A673 (cell line): ENCODE measurements at regions not wholly inside any gene's neighbourhood (a gene's known extent, or its start where the extent isn't known, plus 50 kb on each side); places are given as distances from the start of the nearest gene placed in this dataset.
A peak's percentile ranks its signal among the peaks of the same experiment; 100 is the strongest.

ENCODE experiments used
- BruUV-seq: library from RNA; stranded (reverse); fragments of 400-500 nt; replicated peaks from 2 replicates; lab custom pipeline; 2021; lab: Mats Ljungman, UMichigan
- CTCF ChIA-PET: fragments of 300-600 bp; sonication (Branson Sonifier 250); formaldehyde crosslinking; loops from one replicate; lab custom pipeline; 2022; ENCODE audit warnings: antibody characterized with exemption; lab: Charles Lee
- POLR2A ChIA-PET: fragments of 300-600 bp; sonication (Branson Sonifier 250); formaldehyde crosslinking; loops from one replicate; lab custom pipeline; 2022; ENCODE audit warnings: antibody characterized with exemption; ENCODE audit not compliant: low non-redundant PET; lab: Charles Lee
- DNase-seq: peaks from one replicate; pipeline ENCODE4 v3.0.0-alpha.2; 2015; ENCODE audit warnings: low spot score
- H3K27ac ChIP-seq: fragments of 200-600 bp; sonication (generic); 2 replicates; pipeline ENCODE4 v1.5.1; 2016; ENCODE audit warnings: mixed run types, low read depth, mild to moderate bottlenecking, mixed read lengths, antibody characterized with exemption, low read length; ENCODE audit not compliant: poor library complexity, severe bottlenecking
- H3K27me3 ChIP-seq: fragments of 200-600 bp; sonication (generic); replicated peaks from 2 replicates; pipeline ENCODE4 v1.6.1; 2017; ENCODE audit warnings: mixed run types, low read depth, mild to moderate bottlenecking, mixed read lengths, antibody characterized with exemption, low read length; ENCODE audit not compliant: insufficient read depth, poor library complexity
- H3K36me3 ChIP-seq: fragments of 200-600 bp; sonication (generic); 2 replicates; pipeline ENCODE4 v1.6.1; 2016; ENCODE audit warnings: mixed run types, mild to moderate bottlenecking, mixed read lengths, antibody characterized with exemption, low read length; ENCODE audit not compliant: insufficient read depth, poor library complexity, severe bottlenecking
- H3K4me1 ChIP-seq: fragments of 200-600 bp; sonication (generic); 2 replicates; pipeline ENCODE4 v1.6.1; 2017; ENCODE audit warnings: mixed run types, mild to moderate bottlenecking, mixed read lengths, antibody characterized with exemption, low read length; ENCODE audit not compliant: insufficient read depth, poor library complexity, severe bottlenecking
- H3K4me3 ChIP-seq: fragments of 200-600 bp; sonication (generic); 2 replicates; pipeline ENCODE4 v1.5.1; 2016; ENCODE audit warnings: low read depth, mixed run types, mild to moderate bottlenecking, mixed read lengths, low read length; ENCODE audit not compliant: poor library complexity, severe bottlenecking
- H3K9me3 ChIP-seq: fragments of 200-600 bp; sonication (generic); 2 replicates; pipeline ENCODE4 v1.6.1; 2016; ENCODE audit warnings: mixed run types, low read depth, mild to moderate bottlenecking, mixed read lengths, antibody characterized with exemption, low read length; ENCODE audit not compliant: poor library complexity, severe bottlenecking
- CTCF ChIP-seq: fragments of 300-800, 200-600 bp; sonication (generic); conservative IDR thresholded peaks from 2 replicates; pipeline ENCODE4 v1.5.1; 2017; ENCODE audit warnings: low read depth, mild to moderate bottlenecking, antibody characterized with exemption, low read length, moderate library complexity, mixed read lengths
- EZH2 ChIP-seq: fragments of 200-600 bp; sonication (generic); IDR thresholded peaks from 2 replicates; pipeline ENCODE4 v1.6.1; 2017; ENCODE audit warnings: borderline replicate concordance, low read depth, mild to moderate bottlenecking, mixed read lengths, antibody characterized with exemption, low read length; ENCODE audit not compliant: poor library complexity, severe bottlenecking
- intact Hi-C: fragments of 100-400 bp; cut with micrococcal nuclease; formaldehyde crosslinking; loops from one replicate; pipeline ENCODE4 v1.10.0; 2022; ENCODE audit not compliant: unreplicated experiment

- no TSS peak for BruUV-seq
- intact Hi-C loops, result no loop called here
- CTCF ChIA-PET, result no interaction called here
Observed at GRCh38 chr6:105510746-105511145, 107.9 kb upstream of the PREP start.

GRCh38 chr6:105509506-105510331 is 106.8 kb upstream of the PREP start:
- Histone ChIP-seq H3K27ac (no peak overlapping the region), H3K27me3 (no peaks in the 10 kb centered on the region), H3K36me3 (no peaks in the 10 kb centered on the region), H3K9me3 (no peaks in the 10 kb centered on the region), H3K4me1 (no peaks in the 10 kb centered on the region), H3K4me3 (no peak overlapping the region)
- POLR2A ChIA-PET, result no interaction called here
- no peak for TF ChIP-seq EZH2
- peak; percentile 49 for TF ChIP-seq CTCF
- CTCF ChIA-PET, result no interaction called here
- intact Hi-C loops, result no loop called here
- peak; percentile 10 for DNase-seq
- no TSS peak for BruUV-seq

More at GRCh38 chr6:105510746-105511145, 107.9 kb upstream of the PREP start:
- no peaks in the 10 kb centered on the region for H3K36me3 ChIP-seq
- no peaks in the 10 kb centered on the region for H3K4me1 ChIP-seq
- no peak overlapping the region for H3K4me3 ChIP-seq
- H3K27ac ChIP-seq, result no peak overlapping the region
- no peaks in the 10 kb centered on the region for H3K27me3 ChIP-seq
- H3K9me3 ChIP-seq, result no peaks in the 10 kb centered on the region
- POLR2A ChIA-PET, result no interaction called here
- DNase-seq, result no peak
- TF ChIP-seq EZH2 (no peak), CTCF (no peak)

- Histone ChIP-seq H3K36me3 (no peaks in the 10 kb centered on the region), H3K4me3 (no peak overlapping the region)
Observed at GRCh38 chr6:105507811-105508210, 104.9 kb upstream of the PREP start.

More at GRCh38 chr6:105507811-105508210, 104.9 kb upstream of the PREP start:
- H3K27ac ChIP-seq, result no peak overlapping the region
- no peaks in the 10 kb centered on the region for H3K9me3 ChIP-seq
- H3K27me3 ChIP-seq, result no peaks in the 10 kb centered on the region
- no TSS peak for BruUV-seq
- intact Hi-C loops, result no loop called here
- DNase-seq, result no peak
- ChIA-PET CTCF (no interaction called here), POLR2A (no interaction called here)
- TF ChIP-seq CTCF, result no peak
- no peak for TF ChIP-seq EZH2
- no peaks in the 10 kb centered on the region for H3K4me1 ChIP-seq
